Stimulated activated CD8-positive, alpha-beta memory T cell treated with anti-CD3 and anti-CD28 coated beads, Interleukin-12 subunit alpha, Interleukin-12 subunit beta, amount 100 ng/mL, for 4 hours (primary cell): ENCODE measurements at regions not wholly inside any gene's neighbourhood (a gene's known extent, or its start where the extent isn't known, plus 50 kb on each side); places are given as distances from the start of the nearest gene placed in this dataset.
"Not testable (repeated sequence)": the region's sequence is repeated elsewhere in the genome, so short reads cannot be mapped to it uniquely, and the experiment has no call there.

Experiments used
- DNase-seq: peaks from one replicate; pipeline ENCODE4 v3.0.0-alpha.2; 2020; ENCODE audit warnings: low read depth

- DNase-seq, result not testable (repeated sequence)
Measured at GRCh38 chrX:65825226-65825625, 157.8 kb downstream of the MSN start.

DNA sequence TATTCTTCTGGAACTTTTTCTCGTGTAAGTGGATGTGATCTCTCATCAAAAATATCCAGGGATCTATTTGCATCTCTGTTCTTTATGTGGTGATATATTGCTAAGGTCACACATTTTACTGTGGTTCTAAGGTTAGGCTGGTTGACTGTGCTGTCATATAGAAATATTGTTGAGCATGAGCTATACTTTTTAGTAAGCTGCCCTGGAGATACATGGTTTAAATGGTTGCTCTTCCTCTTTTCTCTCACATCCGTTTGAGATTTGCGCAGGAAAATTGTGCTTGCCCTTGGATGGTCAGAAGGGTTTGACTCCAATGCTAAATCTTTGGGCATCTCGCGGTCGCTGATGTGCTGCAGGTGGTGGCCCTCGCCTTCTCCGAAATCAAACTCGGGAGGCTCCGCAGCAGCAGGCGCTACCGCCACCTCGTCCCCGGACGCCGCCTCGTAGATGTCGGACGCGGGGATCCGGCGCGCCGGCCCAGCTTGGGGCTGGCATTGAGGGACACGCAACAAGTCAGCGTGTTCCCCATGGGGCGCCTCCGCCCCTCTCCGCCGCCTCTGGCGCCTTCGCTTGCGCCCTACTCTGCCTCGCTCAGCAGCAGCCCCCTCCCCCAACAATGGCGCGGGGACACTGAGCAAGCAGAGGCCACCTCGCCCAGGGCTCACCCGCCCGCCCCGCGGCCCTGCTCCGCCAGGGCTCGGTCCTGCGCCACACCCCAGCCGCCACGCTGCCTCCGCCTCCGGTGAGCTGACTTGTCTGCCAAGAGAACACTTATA is 154.5 kb downstream of the MSN start:
- DNase-seq, result peak; percentile 15

GRCh38 chrX:65819983-65820382 is 152.5 kb downstream of the MSN start:
- not testable (repeated sequence) for DNase-seq

- no peak for DNase-seq
Measured at GRCh38 chrX:65813245-65813644, 145.8 kb downstream of the MSN start.

DNA sequence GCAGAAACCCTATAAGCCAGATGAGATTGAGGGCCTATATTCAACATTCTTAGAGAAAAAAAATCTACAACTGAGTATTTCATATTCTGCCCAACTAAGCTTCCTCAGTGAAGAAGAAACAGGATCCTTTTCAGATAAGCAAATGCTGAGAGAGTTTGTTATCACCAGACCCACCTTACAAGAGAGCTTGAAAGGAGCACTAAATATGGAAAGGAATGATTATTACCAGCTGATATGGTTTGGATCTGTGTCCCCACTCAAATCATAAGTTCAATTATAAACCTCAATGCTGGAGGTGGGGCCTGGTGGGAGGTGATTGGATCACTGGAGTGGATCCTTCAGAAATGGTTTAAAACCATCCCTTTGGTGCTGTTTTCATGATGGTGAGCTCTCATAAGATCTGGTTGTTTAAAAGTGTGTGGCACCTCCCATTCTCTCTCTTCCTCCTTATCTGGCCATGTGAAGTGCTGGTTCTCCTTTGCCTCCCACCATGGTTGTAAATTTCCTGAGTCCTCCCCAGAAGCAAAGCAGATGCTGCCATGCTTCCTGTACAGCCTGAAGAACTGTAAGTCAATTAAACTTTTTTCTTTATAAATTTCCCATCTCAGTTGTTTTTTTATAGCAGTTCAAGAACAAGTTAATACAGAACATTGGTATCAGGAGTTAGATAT is 144.2 kb downstream of the MSN start:
- DNase-seq, result no peak
